Endodermal cell (in vitro differentiated cells): ENCODE measurements at regions not wholly inside any gene's neighbourhood (a gene's known extent, or its start where the extent isn't known, plus 50 kb on each side); places are given as distances from the start of the nearest gene placed in this dataset.

Experiments used
- DNase-seq: peaks from one replicate; pipeline ENCODE4 v3.0.0-alpha.2; 2017
- H3K27ac ChIP-seq: 2 replicates; pipeline ENCODE4 v1.5.1; 2013; ENCODE audit warnings: mild to moderate bottlenecking, low read depth, low read length, moderate library complexity
- H3K27me3 ChIP-seq: 2 replicates; pipeline ENCODE4 v1.6.1; 2013; ENCODE audit warnings: mild to moderate bottlenecking, low read length, moderate library complexity; ENCODE audit not compliant: insufficient read depth, control insufficient read depth, poor library complexity, severe bottlenecking
- H3K36me3 ChIP-seq: 2 replicates; pipeline ENCODE4 v1.7.0; 2013; ENCODE audit warnings: mild to moderate bottlenecking, low read length, moderate library complexity; ENCODE audit not compliant: control insufficient read depth, insufficient read depth
- H3K4me1 ChIP-seq: one replicate; pipeline ENCODE4 v1.7.0; 2013; ENCODE audit warnings: low read length; ENCODE audit not compliant: control insufficient read depth, insufficient read depth
- H3K4me3 ChIP-seq: 2 replicates; pipeline ENCODE4 v1.5.1; 2013; ENCODE audit warnings: mild to moderate bottlenecking, low read length, moderate library complexity
- H3K9ac ChIP-seq: 2 replicates; pipeline ENCODE4 v1.6.1; 2013; ENCODE audit warnings: mild to moderate bottlenecking, low read length, moderate library complexity; ENCODE audit not compliant: poor library complexity, severe bottlenecking; ENCODE audit errors: extremely low read depth
- H3K9me3 ChIP-seq: 2 replicates; pipeline ENCODE4 v1.6.1; 2013; ENCODE audit warnings: mild to moderate bottlenecking, low read length, moderate library complexity; ENCODE audit not compliant: control insufficient read depth
- H3K27ac Mint-ChIP-seq: 2 replicates; pipeline ENCODE4 v1.8.0; 2020; ENCODE audit warnings: mixed read lengths
- H3K27me3 Mint-ChIP-seq: 2 replicates; pipeline ENCODE4 v1.8.0; 2021; ENCODE audit warnings: mild to moderate bottlenecking, mixed read lengths; ENCODE audit not compliant: insufficient read depth
- H3K36me3 Mint-ChIP-seq: 2 replicates; pipeline ENCODE4 v1.8.0; 2020; ENCODE audit warnings: low read depth, mixed read lengths
- H3K4me1 Mint-ChIP-seq: 2 replicates; pipeline ENCODE4 v1.8.0; 2020; ENCODE audit warnings: mixed read lengths
- H3K4me3 Mint-ChIP-seq: 2 replicates; pipeline ENCODE4 v1.8.0; 2020; ENCODE audit warnings: mild to moderate bottlenecking, moderate library complexity, mixed read lengths
- H3K9me3 Mint-ChIP-seq: 2 replicates; pipeline ENCODE4 v1.8.0; 2020; ENCODE audit warnings: mild to moderate bottlenecking, mixed read lengths
- CTCF ChIP-seq: fragments of 200-600 bp; sonication (generic); conservative IDR thresholded peaks from 2 replicates; pipeline ENCODE4 v1.5.0; 2021; ENCODE audit warnings: antibody characterized with exemption, mild to moderate bottlenecking
- WGBS, 2 experiments: methylation state at CpG; one replicate each; pipeline versions ENCODE4 v1.1.5 to v1.1.7; 2013; ENCODE audit warnings: missing lambda C conversion rate in 2 of 2, mixed read lengths in 1 of 2; ENCODE audit not compliant: insufficient coverage in 1 of 2, insufficient read length in 1 of 2; 5-methylcytosine and 5-hydroxymethylcytosine counted together

- H3K9me3 Mint-ChIP-seq: peaks cover 36% of the 10 kb centered on the region
- H3K27me3 Mint-ChIP-seq: no peaks in the 10 kb centered on the region
- H3K9me3 ChIP-seq: no peaks in the 10 kb centered on the region
- H3K9ac ChIP-seq: no peak overlapping the region
- H3K4me1 ChIP-seq: no peaks in the 10 kb centered on the region
- H3K4me3 ChIP-seq: no peak overlapping the region
- H3K27me3 ChIP-seq: no peaks in the 10 kb centered on the region
- peaks cover 9% of the 10 kb centered on the region for H3K36me3 Mint-ChIP-seq
- H3K27ac ChIP-seq: no peak overlapping the region
- H3K4me3 Mint-ChIP-seq: no peak overlapping the region
- TF ChIP-seq CTCF: no peak
- DNase-seq: no peak
- no peak overlapping the region for H3K27ac Mint-ChIP-seq
- no peaks in the 10 kb centered on the region for H3K36me3 ChIP-seq
- H3K4me1 Mint-ChIP-seq: peaks cover 11% of the 10 kb centered on the region
Observed at GRCh38 chr15:95208988-95209387, 977.6 kb downstream of the MCTP2 start.

GRCh38 chr15:95210436-95210981 lies 979.1 kb downstream of the MCTP2 start:
- Mint-ChIP-seq H3K27ac (no peak overlapping the region), H3K9me3 (peaks cover 29% of the 10 kb centered on the region), H3K4me1 (peaks cover 12% of the 10 kb centered on the region), H3K36me3 (peaks cover 9% of the 10 kb centered on the region), H3K27me3 (no peaks in the 10 kb centered on the region), H3K4me3 (no peak overlapping the region)
- Histone ChIP-seq H3K9me3 (no peaks in the 10 kb centered on the region), H3K4me3 (no peak overlapping the region), H3K9ac (no peak overlapping the region), H3K27ac (no peak overlapping the region), H3K27me3 (no peaks in the 10 kb centered on the region), H3K36me3 (no peaks in the 10 kb centered on the region), H3K4me1 (no peaks in the 10 kb centered on the region)
- WGBS, 2 experiments: 100% methylated on average over 1 of the region's 1 CpG
- TF ChIP-seq CTCF: no peak
- no peak for DNase-seq

GRCh38 chr15:95215017-95215416 lies 983.7 kb downstream of the MCTP2 start:
- no peaks in the 10 kb centered on the region for H3K36me3 Mint-ChIP-seq

More at GRCh38 chr15:95215017-95215416, 983.7 kb downstream of the MCTP2 start:
- no peak overlapping the region for H3K9ac ChIP-seq
- H3K27me3 ChIP-seq: no peaks in the 10 kb centered on the region
- H3K4me1 ChIP-seq: no peaks in the 10 kb centered on the region
- TF ChIP-seq CTCF: no peak
- H3K4me3 Mint-ChIP-seq: no peak overlapping the region
- no peaks in the 10 kb centered on the region for H3K36me3 ChIP-seq
- no peak overlapping the region for H3K4me3 ChIP-seq
- DNase-seq: no peak
- peaks cover 3% of the 10 kb centered on the region for H3K9me3 Mint-ChIP-seq
- no peaks in the 10 kb centered on the region for H3K9me3 ChIP-seq
- H3K27ac ChIP-seq: no peak overlapping the region
- H3K27ac Mint-ChIP-seq: no peak overlapping the region
- no peaks in the 10 kb centered on the region for H3K27me3 Mint-ChIP-seq
- peaks cover 11% of the 10 kb centered on the region for H3K4me1 Mint-ChIP-seq
